Hepatocyte (in vitro differentiated cells): ENCODE measurements at regions not wholly inside any gene's neighbourhood (a gene's known extent, or its start where the extent isn't known, plus 50 kb on each side); places are given as distances from the start of the nearest gene placed in this dataset.

Experiments
- DNase-seq: peaks from one replicate; pipeline ENCODE4 v3.0.0-alpha.2; 2016; ENCODE audit warnings: low spot score
- H2AFZ ChIP-seq: fragments of 200-600 bp; sonication (generic); 2 replicates; pipeline ENCODE4 v1.6.0; 2016; ENCODE audit warnings: antibody characterized with exemption, mild to moderate bottlenecking
- H3K27ac ChIP-seq: fragments of 200-600 bp; sonication (generic); 2 replicates; pipeline ENCODE4 v1.5.1; 2016; ENCODE audit warnings: mild to moderate bottlenecking
- H3K27me3 ChIP-seq: fragments of 200-600 bp; sonication (generic); 2 replicates; pipeline ENCODE4 v1.6.1; 2016
- H3K36me3 ChIP-seq: fragments of 200-600 bp; sonication (generic); replicated peaks from 2 replicates; pipeline ENCODE4 v1.5.1; 2016; ENCODE audit warnings: low read depth; ENCODE audit not compliant: insufficient read depth
- H3K4me1 ChIP-seq: fragments of 200-600 bp; sonication (generic); 2 replicates; pipeline ENCODE4 v1.5.1; 2016; ENCODE audit warnings: mild to moderate bottlenecking, moderate library complexity; ENCODE audit not compliant: insufficient read depth
- H3K4me2 ChIP-seq: fragments of 200-600 bp; sonication (generic); 2 replicates; pipeline ENCODE4 v1.6.0; 2016
- H3K4me3 ChIP-seq: fragments of 200-600 bp; sonication (generic); 2 replicates; pipeline ENCODE4 v1.5.1; 2016; ENCODE audit warnings: mild to moderate bottlenecking
- H3K79me2 ChIP-seq: fragments of 200-600 bp; sonication (generic); 2 replicates; pipeline ENCODE4 v1.6.0; 2017; ENCODE audit warnings: mild to moderate bottlenecking
- H3K9me2 ChIP-seq: fragments of 200-600 bp; sonication (generic); replicated peaks from 2 replicates; pipeline ENCODE4 v1.6.0; 2017; ENCODE audit warnings: mild to moderate bottlenecking; ENCODE audit not compliant: insufficient read depth
- H3K9me3 ChIP-seq: fragments of 200-600 bp; sonication (generic); 2 replicates; pipeline ENCODE4 v1.5.1; 2016; ENCODE audit warnings: low read depth, mild to moderate bottlenecking
- H4K20me1 ChIP-seq: fragments of 200-600 bp; sonication (generic); 2 replicates; pipeline ENCODE4 v1.6.0; 2016; ENCODE audit warnings: mild to moderate bottlenecking; ENCODE audit not compliant: insufficient read depth, poor library complexity, severe bottlenecking
- CTCF ChIP-seq: fragments of 200-600 bp; sonication (generic); IDR thresholded peaks from 2 replicates; pipeline ENCODE4 v1.5.1; 2016; ENCODE audit warnings: antibody characterized with exemption, mild to moderate bottlenecking; ENCODE audit not compliant: poor library complexity
- EZH2 ChIP-seq: fragments of 200-600 bp; sonication (generic); IDR thresholded peaks from 2 replicates; pipeline ENCODE4 v1.6.1; 2016; ENCODE audit warnings: antibody characterized with exemption, mild to moderate bottlenecking, borderline replicate concordance
- EZH2phosphoT487 ChIP-seq: fragments of 200-600 bp; sonication (generic); IDR thresholded peaks from one replicate; pipeline ENCODE4 v1.6.1; 2018; ENCODE audit warnings: antibody characterized with exemption, mild to moderate bottlenecking, low read depth, moderate library complexity; ENCODE audit not compliant: unreplicated experiment, severe bottlenecking
- WGBS: methylation state at CpG from one replicate; pipeline ENCODE4 v1.1.6; 2016; ENCODE audit warnings: low lambda C conversion rate; ENCODE audit errors: missing lambda C conversion rate; 5-methylcytosine and 5-hydroxymethylcytosine counted together

- DNase-seq, result no peak
- H4K20me1 ChIP-seq, result no peaks in the 10 kb centered on the region
- H3K36me3 ChIP-seq, result no peaks in the 10 kb centered on the region
- H3K27me3 ChIP-seq, result no peaks in the 10 kb centered on the region
- no peak overlapping the region for H3K4me2 ChIP-seq
- H3K27ac ChIP-seq, result no peak overlapping the region
- no peaks in the 10 kb centered on the region for H3K79me2 ChIP-seq
- H3K9me3 ChIP-seq, result no peaks in the 10 kb centered on the region
- no peaks in the 10 kb centered on the region for H3K9me2 ChIP-seq
- H3K4me1 ChIP-seq, result no peaks in the 10 kb centered on the region
- H2AFZ ChIP-seq, result no peak overlapping the region
- 90% methylated on average over 4 of the region's 4 CpGs for WGBS
- no peak overlapping the region for H3K4me3 ChIP-seq
- TF ChIP-seq EZH2phosphoT487, result no peak
- TF ChIP-seq CTCF, result no peak
- no peak for TF ChIP-seq EZH2
Measured at GRCh38 chr5:124333298-124333979, 413.0 kb downstream of the ZNF608 start.

GRCh38 chr5:124332273-124332672 lies 414.2 kb downstream of the ZNF608 start:
- H4K20me1 ChIP-seq, result no peaks in the 10 kb centered on the region
- TF ChIP-seq CTCF, result no peak
- no peak for TF ChIP-seq EZH2
- TF ChIP-seq EZH2phosphoT487, result no peak
- no peak for DNase-seq
- no peak overlapping the region for H3K4me3 ChIP-seq
- no peak overlapping the region for H2AFZ ChIP-seq
- H3K9me3 ChIP-seq, result no peaks in the 10 kb centered on the region
- H3K36me3 ChIP-seq, result no peaks in the 10 kb centered on the region
- no peaks in the 10 kb centered on the region for H3K27me3 ChIP-seq
- 97% methylated on average over 3 of the region's 3 CpGs for WGBS
- no peaks in the 10 kb centered on the region for H3K4me1 ChIP-seq
- H3K4me2 ChIP-seq, result no peak overlapping the region
- no peak overlapping the region for H3K27ac ChIP-seq
- H3K9me2 ChIP-seq, result no peaks in the 10 kb centered on the region
- H3K79me2 ChIP-seq, result no peaks in the 10 kb centered on the region

GRCh38 chr5:124330595-124331220 lies 415.7 kb downstream of the ZNF608 start:
- Histone ChIP-seq H3K27me3 (no peaks in the 10 kb centered on the region), H4K20me1 (no peaks in the 10 kb centered on the region), H3K4me1 (no peaks in the 10 kb centered on the region), H3K4me3 (no peak overlapping the region), H2AFZ (no peak overlapping the region), H3K9me2 (no peaks in the 10 kb centered on the region), H3K27ac (no peak overlapping the region), H3K9me3 (no peaks in the 10 kb centered on the region), H3K4me2 (no peak overlapping the region), H3K36me3 (no peaks in the 10 kb centered on the region), H3K79me2 (no peaks in the 10 kb centered on the region)
- TF ChIP-seq EZH2phosphoT487 (no peak), CTCF (no peak), EZH2 (no peak)
- no peak for DNase-seq
